ENCODE measurements at regions not wholly inside any gene's neighbourhood (a gene's known extent, or its start where the extent isn't known, plus 50 kb on each side); places are given as distances from the start of the nearest gene placed in this dataset.

GRCh38 chr4:137853424-137853823, 321.1 kb upstream of the PCDH18 start:
- Mint-ChIP-seq H3K36me3 (no peaks in the 10 kb centered on the region), H3K9me3 (peaks cover 0 to 6% (median 2%) of the 10 kb centered on the region in 7 donors), H3K4me3 (no peak overlapping the region), H3K4me1 (no peaks in the 10 kb centered on the region), H3K27me3 (ENCODE audit: low read depth in 3 of 3) (no peaks in the 10 kb centered on the region), H3K27ac (no peak overlapping the region)
- WGBS (ENCODE audit: insufficient coverage) = 91% methylated on average over 11 of the region's 29 CpGs
- intact Hi-C loops (cut with micrococcal nuclease) = no loop called here
- Histone ChIP-seq H3K4me1 (ENCODE audit: control insufficient read depth in 1 of 2, insufficient read depth in 2 of 2, low read length in 2 of 2) (no peaks in the 10 kb centered on the region), H3K9ac (ENCODE audit: insufficient read depth, low read length, poor library complexity, severe bottlenecking) (no peak overlapping the region), H3K79me2 (ENCODE audit: insufficient read depth, low read length) (no peaks in the 10 kb centered on the region), H3K4me3 (replicated peaks in 1 of 3; ENCODE audit: low read depth in 2 of 3, low read length in 3 of 3) (no peak overlapping the region), H2AFZ (ENCODE audit: insufficient read depth, low read depth, low read length, poor library complexity, severe bottlenecking) (no peak overlapping the region), H3K27me3 (ENCODE audit: control insufficient read depth in 2 of 2, insufficient read depth in 2 of 2, low read length in 2 of 2) (no peaks in the 10 kb centered on the region), H3K4me2 (replicated peaks; ENCODE audit: extremely low read depth, low read length, poor library complexity, severe bottlenecking) (no peak overlapping the region), H3K9me3 (replicated peaks in 1 of 2; ENCODE audit: control insufficient read depth in 1 of 2, insufficient read depth in 1 of 2, low read length in 2 of 2) (no peaks in the 10 kb centered on the region), H3K36me3 (replicated peaks in 1 of 2; ENCODE audit: control insufficient read depth in 1 of 2, insufficient read depth in 2 of 2, low read length in 2 of 2) (no peaks in the 10 kb centered on the region), H4K20me1 (ENCODE audit: insufficient read depth, low read length) (no peaks in the 10 kb centered on the region), H3K27ac (ENCODE audit: low read depth in 1 of 2, low read length in 2 of 2) (no peak overlapping the region)
- no peak for TF ChIP-seq CTCF (IDR thresholded peaks at IDR 0.05)
- DNase-seq = no peak

DNA sequence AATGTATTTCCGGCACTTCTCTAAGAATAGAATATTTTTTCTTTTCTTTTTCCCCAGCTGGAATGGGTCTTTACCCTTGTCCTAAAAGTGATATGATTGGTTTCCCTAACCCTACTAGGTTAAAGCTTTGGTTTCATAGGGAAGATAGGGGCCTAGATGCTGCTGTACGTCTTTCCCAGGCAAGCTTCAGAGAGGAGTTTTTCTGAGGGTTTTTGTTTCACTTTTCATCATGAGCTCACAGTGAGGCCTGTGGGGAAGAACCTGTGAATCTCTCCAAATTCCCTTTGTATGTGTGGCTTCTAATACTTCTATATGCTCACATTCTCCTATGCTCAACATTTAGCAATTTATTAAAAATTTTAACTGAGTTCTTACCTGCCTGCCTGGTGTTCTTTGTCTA, 320.0 kb upstream of the PCDH18 start:
- no peak overlapping the region for H3K9ac ChIP-seq (ENCODE audit: insufficient read depth, low read length, poor library complexity, severe bottlenecking)
- no CpG with 5 or more reads among the region's 2 CpGs for WGBS (ENCODE audit: insufficient coverage)

More for the DNA sequence above, 320.0 kb upstream of the PCDH18 start:
- H3K27me3 Mint-ChIP-seq (ENCODE audit: low read depth in 3 of 3) = no peaks in the 10 kb centered on the region
- no peaks in the 10 kb centered on the region for H4K20me1 ChIP-seq (ENCODE audit: insufficient read depth, low read length)
- no peaks in the 10 kb centered on the region for H3K36me3 ChIP-seq (replicated peaks in 1 of 2; ENCODE audit: control insufficient read depth in 1 of 2, insufficient read depth in 2 of 2, low read length in 2 of 2)
- no peaks in the 10 kb centered on the region for H3K27me3 ChIP-seq (ENCODE audit: control insufficient read depth in 2 of 2, insufficient read depth in 2 of 2, low read length in 2 of 2)
- H3K4me1 Mint-ChIP-seq = no peaks in the 10 kb centered on the region
- no peak overlapping the region for H3K4me2 ChIP-seq (replicated peaks; ENCODE audit: extremely low read depth, low read length, poor library complexity, severe bottlenecking)
- no peak overlapping the region for H3K27ac Mint-ChIP-seq
- no peak overlapping the region for H3K4me3 Mint-ChIP-seq
- DNase-seq = no peak
- no peak overlapping the region for H3K4me3 ChIP-seq (replicated peaks in 1 of 3; ENCODE audit: low read depth in 2 of 3, low read length in 3 of 3)
- no peaks in the 10 kb centered on the region for H3K4me1 ChIP-seq (ENCODE audit: control insufficient read depth in 1 of 2, insufficient read depth in 2 of 2, low read length in 2 of 2)
- H3K27ac ChIP-seq (ENCODE audit: low read depth in 1 of 2, low read length in 2 of 2) = no peak overlapping the region
- H3K79me2 ChIP-seq (ENCODE audit: insufficient read depth, low read length) = no peaks in the 10 kb centered on the region
- no peak overlapping the region for H2AFZ ChIP-seq (ENCODE audit: insufficient read depth, low read depth, low read length, poor library complexity, severe bottlenecking)
- peaks cover 0 to 6% (median 2%) of the 10 kb centered on the region in 7 donors for H3K9me3 Mint-ChIP-seq
- no peaks in the 10 kb centered on the region for H3K9me3 ChIP-seq (replicated peaks in 1 of 2; ENCODE audit: control insufficient read depth in 1 of 2, insufficient read depth in 1 of 2, low read length in 2 of 2)
- TF ChIP-seq CTCF (IDR thresholded peaks at IDR 0.05) = no peak
- no peaks in the 10 kb centered on the region for H3K36me3 Mint-ChIP-seq
- intact Hi-C loops (cut with micrococcal nuclease) = no loop called here
